Left lung (tissue), 4 donors: ENCODE measurements at regions not wholly inside any gene's neighbourhood (a gene's known extent, or its start where the extent isn't known, plus 50 kb on each side); places are given as distances from the start of the nearest gene placed in this dataset.
"Not testable (repeated sequence)": the region's sequence is repeated elsewhere in the genome, so short reads cannot be mapped to it uniquely, and the experiment has no call there.

Experiments used
- ATAC-seq: fragments of 200-7000 bp; cut with Tn5 transposase; one replicate; pipeline ENCODE4 v1.9.1; 2020; ENCODE audit warnings: moderate library complexity
- DNase-seq, 4 donors: peaks; one replicate each; pipeline ENCODE4 v3.0.0-alpha.2; 2013 to 2020
- H3K27ac ChIP-seq, 2 donors: fragments of 200-600 bp; sonication (generic) in 1 of 2; one replicate each; pipeline versions ENCODE4 v1.5.0 to v1.8.0; 2020 to 2021
- H3K27me3 ChIP-seq, 2 donors: fragments of 200-600 bp; sonication (generic) in 1 of 2; one replicate each; pipeline versions ENCODE4 v1.5.0 to v1.8.0; 2020 to 2021
- H3K36me3 ChIP-seq, 2 donors: fragments of 200-600 bp; sonication (generic) in 1 of 2; one replicate each; pipeline versions ENCODE4 v1.5.0 to v1.8.0; 2020 to 2021
- H3K4me1 ChIP-seq, 2 donors: fragments of 200-600 bp; one replicate each; pipeline ENCODE4 v1.8.0; 2021
- H3K4me3 ChIP-seq, 2 donors: fragments of 200-600 bp; sonication (generic) in 1 of 2; one replicate each; pipeline versions ENCODE4 v1.5.0 to v1.8.0; 2020 to 2021; ENCODE audit warnings: mild to moderate bottlenecking in 1 of 2
- H3K9me3 ChIP-seq, 2 donors: fragments of 200-600 bp; sonication (generic) in 1 of 2; one replicate each; pipeline versions ENCODE4 v1.5.0 to v1.8.0; 2020 to 2021
- intact Hi-C, 2 donors: fragments of 100-400 bp; cut with DNase I; formaldehyde crosslinking; loops; one replicate each; pipeline versions ENCODE4 v1.11.2 to v1.14.2; 2022
- TF ChIP-seq, protein P1 (sequence below), 2 donors: fragments of 200-600 bp; sonication (generic) in 1 of 2; IDR thresholded peaks; one replicate each; pipeline versions ENCODE4 v1.5.0 to v1.8.0; 2021; ENCODE audit warnings: antibody characterized with exemption in 2 of 2
- donor health status: DM: no; HTN: yes; CAD: no.
- donor health status: DM: no; HTN: no; CAD: no.

- TF ChIP-seq, protein P1, sequence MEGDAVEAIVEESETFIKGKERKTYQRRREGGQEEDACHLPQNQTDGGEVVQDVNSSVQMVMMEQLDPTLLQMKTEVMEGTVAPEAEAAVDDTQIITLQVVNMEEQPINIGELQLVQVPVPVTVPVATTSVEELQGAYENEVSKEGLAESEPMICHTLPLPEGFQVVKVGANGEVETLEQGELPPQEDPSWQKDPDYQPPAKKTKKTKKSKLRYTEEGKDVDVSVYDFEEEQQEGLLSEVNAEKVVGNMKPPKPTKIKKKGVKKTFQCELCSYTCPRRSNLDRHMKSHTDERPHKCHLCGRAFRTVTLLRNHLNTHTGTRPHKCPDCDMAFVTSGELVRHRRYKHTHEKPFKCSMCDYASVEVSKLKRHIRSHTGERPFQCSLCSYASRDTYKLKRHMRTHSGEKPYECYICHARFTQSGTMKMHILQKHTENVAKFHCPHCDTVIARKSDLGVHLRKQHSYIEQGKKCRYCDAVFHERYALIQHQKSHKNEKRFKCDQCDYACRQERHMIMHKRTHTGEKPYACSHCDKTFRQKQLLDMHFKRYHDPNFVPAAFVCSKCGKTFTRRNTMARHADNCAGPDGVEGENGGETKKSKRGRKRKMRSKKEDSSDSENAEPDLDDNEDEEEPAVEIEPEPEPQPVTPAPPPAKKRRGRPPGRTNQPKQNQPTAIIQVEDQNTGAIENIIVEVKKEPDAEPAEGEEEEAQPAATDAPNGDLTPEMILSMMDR (IDR thresholded peaks at IDR 0.05) = no peak
- intact Hi-C loops = no loop called here
- DNase-seq = no peak
- Histone ChIP-seq H3K27ac (no peak overlapping the region), H3K36me3 (no peaks in the 10 kb centered on the region), H3K4me1 (no peaks in the 10 kb centered on the region), H3K27me3 (no peaks in the 10 kb centered on the region), H3K9me3 (no peaks in the 10 kb centered on the region), H3K4me3 (no peak overlapping the region)
- ATAC-seq = no peak
Measured at GRCh38 chr13:31545616-31546015, 193.7 kb upstream of the RXFP2 start.

GRCh38 chr13:31556376-31556775 is 182.9 kb upstream of the RXFP2 start:
- TF ChIP-seq, protein P1 (IDR thresholded peaks at IDR 0.05) = no peak
- no peak for ATAC-seq

DNA sequence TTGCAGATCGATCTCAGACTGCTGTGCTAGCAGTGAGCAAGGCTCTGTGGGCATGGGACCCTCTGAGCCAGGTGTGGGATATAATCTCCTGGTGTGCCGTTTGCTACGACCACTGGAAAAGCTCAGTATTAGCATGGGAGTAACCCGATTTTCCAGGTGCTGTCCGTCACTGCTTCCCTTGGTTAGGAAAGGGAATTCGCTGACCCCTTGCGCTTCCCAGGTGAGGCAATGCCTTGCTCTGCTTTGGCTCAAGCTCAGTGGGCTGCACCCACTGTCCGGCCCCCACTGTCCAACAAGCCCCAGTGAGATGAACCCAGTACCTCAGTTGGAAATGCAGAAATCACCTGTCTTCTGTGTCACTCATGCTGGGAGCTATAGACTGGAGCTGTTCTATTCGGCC is 155.1 kb upstream of the RXFP2 start:
- H3K36me3 ChIP-seq, H3K4me1 ChIP-seq, H3K4me3 ChIP-seq, H3K27ac ChIP-seq, DNase-seq, intact Hi-C loops, H3K27me3 ChIP-seq, ATAC-seq: not testable (repeated sequence)
- H3K9me3 ChIP-seq = peaks cover 0 to 22% of the 10 kb centered on the region in 2 donors

More at GRCh38 chr13:31556376-31556775, 182.9 kb upstream of the RXFP2 start:
- no peak for DNase-seq
- Histone ChIP-seq H3K4me1 (no peaks in the 10 kb centered on the region), H3K27ac (no peak overlapping the region), H3K36me3 (no peaks in the 10 kb centered on the region), H3K27me3 (no peaks in the 10 kb centered on the region), H3K9me3 (no peaks in the 10 kb centered on the region), H3K4me3 (no peak overlapping the region)
- intact Hi-C loops = no loop called here

DNA sequence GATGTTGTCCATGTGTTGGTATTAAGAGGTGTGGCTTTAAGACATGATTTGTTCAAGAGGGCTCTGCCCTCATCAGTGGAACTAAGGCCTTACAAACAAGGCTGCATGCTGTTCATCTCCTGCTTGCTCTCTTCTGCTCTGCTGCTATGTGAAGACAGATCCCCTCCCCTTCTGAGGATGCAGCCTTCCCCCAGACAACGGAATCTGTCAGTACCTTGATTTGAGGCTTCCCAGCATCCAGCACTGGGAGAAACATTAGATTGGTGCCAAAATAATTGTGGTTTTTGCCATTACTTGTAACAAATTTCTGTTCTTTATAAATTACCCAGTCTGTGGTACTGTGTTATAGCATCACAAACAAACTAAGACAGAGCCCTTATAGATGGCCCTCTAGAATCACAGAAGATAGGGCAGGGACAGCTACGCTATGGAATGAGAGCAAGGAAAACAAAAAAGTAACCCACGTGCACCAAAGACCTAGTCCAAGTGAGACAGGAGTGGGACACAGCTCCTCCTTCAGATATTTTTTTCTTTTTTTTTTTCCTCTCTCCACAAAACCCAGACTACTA is 151.5 kb upstream of the RXFP2 start:
- TF ChIP-seq, protein P1 (IDR thresholded peaks at IDR 0.05) = no peak
- no peak for ATAC-seq
- H3K4me1 ChIP-seq = no peaks in the 10 kb centered on the region
- H3K27me3 ChIP-seq = no peaks in the 10 kb centered on the region
- DNase-seq = no peak
- no peaks in the 10 kb centered on the region for H3K36me3 ChIP-seq
- H3K4me3 ChIP-seq = no peak overlapping the region
- intact Hi-C loops = no loop called here
- peaks cover 0 to 15% of the 10 kb centered on the region in 2 donors for H3K9me3 ChIP-seq
- no peak overlapping the region for H3K27ac ChIP-seq

DNA sequence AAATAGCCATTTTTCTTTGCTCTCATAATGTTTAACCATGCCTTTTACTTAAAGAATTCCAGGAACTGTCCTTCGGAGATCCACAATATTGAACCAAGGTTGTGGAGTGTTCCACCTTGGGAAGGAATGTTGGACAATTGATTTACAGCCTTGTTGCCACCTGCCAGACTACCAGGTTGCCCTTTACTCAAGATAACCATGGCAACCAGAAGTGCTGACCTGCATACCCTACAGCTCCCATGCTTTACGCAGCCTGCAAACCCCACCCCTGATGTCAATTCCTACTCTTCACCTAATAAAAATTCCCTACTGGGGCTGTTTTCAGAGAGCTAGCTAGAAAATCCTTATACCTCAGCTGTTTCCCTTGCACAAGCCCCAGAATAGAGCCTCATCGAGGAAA is 151.0 kb upstream of the RXFP2 start:
- H3K27ac ChIP-seq = no peak overlapping the region
- peaks cover 0 to 15% of the 10 kb centered on the region in 2 donors for H3K9me3 ChIP-seq
- H3K36me3 ChIP-seq = no peaks in the 10 kb centered on the region
- no peak for DNase-seq
- no peak overlapping the region for H3K4me3 ChIP-seq
- H3K27me3 ChIP-seq = no peaks in the 10 kb centered on the region
- no peak for ATAC-seq
- intact Hi-C loops = no loop called here
- no peaks in the 10 kb centered on the region for H3K4me1 ChIP-seq
- TF ChIP-seq, protein P1 (IDR thresholded peaks at IDR 0.05) = no peak

DNA sequence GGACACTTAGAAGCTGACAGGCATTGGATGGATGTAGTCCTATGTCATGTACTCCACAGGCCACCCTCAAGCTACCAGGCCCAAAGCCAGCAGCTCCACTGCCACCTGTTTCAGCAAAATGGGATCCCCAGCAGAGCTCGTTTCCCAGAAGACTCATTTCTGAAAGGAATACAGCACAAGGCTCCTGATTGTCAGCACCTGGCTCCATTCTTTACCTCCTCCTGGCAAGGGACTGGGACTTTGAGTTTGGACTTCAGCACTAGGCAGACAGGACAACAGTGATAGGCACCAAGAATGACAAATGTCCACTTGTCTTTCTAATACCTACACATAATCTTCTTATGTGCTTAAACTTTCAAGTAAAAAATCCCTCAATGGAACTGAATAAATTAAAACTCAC is 150.4 kb upstream of the RXFP2 start:
- no peak for DNase-seq
- Histone ChIP-seq H3K36me3 (no peaks in the 10 kb centered on the region), H3K9me3 (peaks cover 0 to 12% of the 10 kb centered on the region in 2 donors), H3K4me1 (no peaks in the 10 kb centered on the region), H3K4me3 (no peak overlapping the region), H3K27me3 (no peaks in the 10 kb centered on the region), H3K27ac (no peak overlapping the region)
- TF ChIP-seq, protein P1 (IDR thresholded peaks at IDR 0.05) = no peak
- ATAC-seq = no peak
- intact Hi-C loops = no loop called here
